Epithelial cell of proximal tubule (primary cell): ENCODE measurements at regions not wholly inside any gene's neighbourhood (a gene's known extent, or its start where the extent isn't known, plus 50 kb on each side); places are given as distances from the start of the nearest gene placed in this dataset.
"Not testable (repeated sequence)": the region's sequence is repeated elsewhere in the genome, so short reads cannot be mapped to it uniquely, and the experiment has no call there.

Experiments used
- DNase-seq: peaks from one replicate; pipeline ENCODE4 v3.0.0-alpha.2; 2011; ENCODE audit warnings: low read depth
- H3K4me3 ChIP-seq: 2 replicates; pipeline ENCODE4 v1.5.1; 2011; ENCODE audit warnings: low read depth, mild to moderate bottlenecking, low read length
- CTCF ChIP-seq: conservative IDR thresholded peaks from 2 replicates; pipeline ENCODE4 v1.5.1; 2012; ENCODE audit warnings: low read depth, mild to moderate bottlenecking, low read length

- not testable (repeated sequence) for DNase-seq, H3K4me3 ChIP-seq
- TF ChIP-seq CTCF, result peak; percentile 45
These were observed 104.7 kb upstream of the CCZ1B start for GRCh38 chr7:6930787-6931186.

GRCh38 chr7:6931456-6931855 is 105.4 kb upstream of the CCZ1B start:
- DNase-seq, result not testable (repeated sequence)

GRCh38 chr7:6933954-6934632 is 108.0 kb upstream of the CCZ1B start:
- DNase-seq, H3K4me3 ChIP-seq: not testable (repeated sequence)

More at GRCh38 chr7:6931456-6931855, 105.4 kb upstream of the CCZ1B start:
- not testable (repeated sequence) for H3K4me3 ChIP-seq

- DNase-seq, result no peak
- no peak overlapping the region for H3K4me3 ChIP-seq
- TF ChIP-seq CTCF, result no peak
These were observed 108.9 kb upstream of the CCZ1B start for GRCh38 chr7:6934981-6935380.

GRCh38 chr7:6936626-6937025 is 110.6 kb upstream of the CCZ1B start:
- not testable (repeated sequence) for DNase-seq

GRCh38 chr7:6937746-6938145 is 111.7 kb upstream of the CCZ1B start:
- not testable (repeated sequence) for H3K4me3 ChIP-seq, DNase-seq

More at GRCh38 chr7:6936626-6937025, 110.6 kb upstream of the CCZ1B start:
- H3K4me3 ChIP-seq, result not testable (repeated sequence)

- peak; percentile 51 for TF ChIP-seq CTCF
- not testable (repeated sequence) for DNase-seq, H3K4me3 ChIP-seq
These were observed 112.2 kb upstream of the CCZ1B start for GRCh38 chr7:6938284-6938683.

GRCh38 chr7:6939126-6939525 is 113.1 kb upstream of the CCZ1B start:
- DNase-seq, H3K4me3 ChIP-seq: not testable (repeated sequence)

- not testable (repeated sequence) for DNase-seq, H3K4me3 ChIP-seq
These were observed 113.8 kb upstream of the CCZ1B start for GRCh38 chr7:6939896-6940295.

- not testable (repeated sequence) for H3K4me3 ChIP-seq, DNase-seq
These were observed 120.8 kb upstream of the CCZ1B start for GRCh38 chr7:6946873-6947272.

- not testable (repeated sequence) for DNase-seq, H3K4me3 ChIP-seq
These were observed 124.2 kb upstream of the CCZ1B start for GRCh38 chr7:6950231-6950630.

GRCh38 chr7:6951553-6951952 is 125.5 kb upstream of the CCZ1B start:
- H3K4me3 ChIP-seq, DNase-seq: not testable (repeated sequence)
